Sigmoid colon (tissue), 6 donors: ENCODE measurements at regions not wholly inside any gene's neighbourhood (a gene's known extent, or its start where the extent isn't known, plus 50 kb on each side); places are given as distances from the start of the nearest gene placed in this dataset.

Source experiments
- DNase-seq: peaks from one replicate; pipeline ENCODE4 v3.0.0-alpha.2; 2019
- H3K27ac ChIP-seq, 4 donors: fragments of 200-600 bp; sonication (generic); one replicate each; pipeline ENCODE4 v1.5.1; 2016 to 2019; ENCODE audit warnings: mild to moderate bottlenecking in 1 of 4
- H3K27me3 ChIP-seq, 3 donors: fragments of 200-600 bp; sonication (generic); one replicate each; pipeline ENCODE4 v1.5.1; 2019; ENCODE audit warnings: mild to moderate bottlenecking in 1 of 3
- H3K36me3 ChIP-seq, 4 donors: fragments of 200-600 bp; sonication (generic); one replicate each; pipeline ENCODE4 v1.5.1; 2016 to 2019
- H3K4me1 ChIP-seq, 4 donors: fragments of 200-600 bp; sonication (generic); one replicate each; pipeline ENCODE4 v1.5.1; 2017 to 2019
- H3K4me3 ChIP-seq, 4 donors: fragments of 200-600 bp; sonication (generic); one replicate each; pipeline ENCODE4 v1.5.1; 2017 to 2019; ENCODE audit warnings: mild to moderate bottlenecking in 2 of 4, moderate library complexity in 1 of 4
- H3K9me3 ChIP-seq, 4 donors: fragments of 200-600 bp in 3 of 4; sonication (generic) in 3 of 4; one replicate each; pipeline versions ENCODE4 v1.5.1 to v1.6.1; 2013 to 2019
- CTCF ChIP-seq, 4 experiments: fragments of 450-650 bp in 3 of 4; fragments of 200-600 bp in 1 of 4; IDR thresholded peaks; one replicate each; pipeline ENCODE4 v1.5.1; 2016 to 2019; ENCODE audit warnings: antibody characterized with exemption in 4 of 4, mild to moderate bottlenecking in 3 of 4, moderate library complexity in 2 of 4
- EP300 ChIP-seq, 4 donors: sonication (generic); formaldehyde crosslinking; IDR thresholded peaks; one replicate each; pipeline ENCODE4 v1.6.1; 2017; ENCODE audit warnings: antibody characterized with exemption in 4 of 4
- POLR2A ChIP-seq, 2 donors: fragments of 450-650 bp; IDR thresholded peaks; one replicate each; pipeline ENCODE4 v1.6.1; 2016; ENCODE audit warnings: antibody characterized with exemption in 2 of 2, mild to moderate bottlenecking in 2 of 2, moderate library complexity in 2 of 2
- POLR2AphosphoS5 ChIP-seq, 4 donors: sonication (generic); formaldehyde crosslinking; IDR thresholded peaks; one replicate each; pipeline ENCODE4 v1.6.1; 2017; ENCODE audit warnings: antibody characterized with exemption in 4 of 4
- WGBS, 2 donors: extraction: QIAGEN DNeasy Blood & Tissue Kit; methylation state at CpG; one replicate each; pipeline ENCODE4 v1.1.7; 2013; 5-methylcytosine and 5-hydroxymethylcytosine counted together
- intact Hi-C: fragments of 100-400 bp; cut with DNase I; formaldehyde crosslinking; loops from one replicate; pipeline ENCODE4 v1.15.1; 2023
- donor health status: healthy with polysubstance abuse.
- donor health status: healthy.

- H3K27me3 ChIP-seq: no peaks in the 10 kb centered on the region
- peaks cover 0 to 35% (median 12%) of the 10 kb centered on the region in 4 donors for H3K4me1 ChIP-seq
- H3K27ac ChIP-seq: no peak overlapping the region
- DNase-seq: no peak
- H3K36me3 ChIP-seq: no peaks in the 10 kb centered on the region
- 60 to 68% methylated on average over 1 of the region's 1 CpG for WGBS, 2 donors
- no peaks in the 10 kb centered on the region for H3K9me3 ChIP-seq
- no peak overlapping the region for H3K4me3 ChIP-seq
- intact Hi-C loops: no loop called here
- TF ChIP-seq POLR2A (IDR thresholded peaks at IDR 0.05) (no peak), CTCF (IDR thresholded peaks at IDR 0.05) (no peak), EP300 (IDR thresholded peaks at IDR 0.05) (no peak), POLR2AphosphoS5 (IDR thresholded peaks at IDR 0.05) (no peak)
Observed at GRCh38 chr6:140047321-140047720, 672.9 kb upstream of the CITED2 start.

GRCh38 chr6:140046016-140046632, 671.7 kb upstream of the CITED2 start:
- intact Hi-C loops: no loop called here
- 92 to 97% methylated on average over 3 of the region's 3 CpGs for WGBS, 2 donors
- TF ChIP-seq POLR2A (IDR thresholded peaks at IDR 0.05) (no peak), CTCF (IDR thresholded peaks at IDR 0.05) (no peak), EP300 (IDR thresholded peaks at IDR 0.05) (no peak), POLR2AphosphoS5 (IDR thresholded peaks at IDR 0.05) (no peak)
- H3K27me3 ChIP-seq: no peaks in the 10 kb centered on the region
- DNase-seq: no peak
- H3K4me3 ChIP-seq: no peak overlapping the region
- no peaks in the 10 kb centered on the region for H3K9me3 ChIP-seq
- H3K4me1 ChIP-seq: peaks cover 0 to 23% (median 7%) of the 10 kb centered on the region in 4 donors
- no peaks in the 10 kb centered on the region for H3K36me3 ChIP-seq
- no peak overlapping the region for H3K27ac ChIP-seq

- H3K9me3 ChIP-seq: no peaks in the 10 kb centered on the region
- no peaks in the 10 kb centered on the region for H3K36me3 ChIP-seq
- no peak overlapping the region for H3K27ac ChIP-seq
- H3K4me3 ChIP-seq: no peak overlapping the region
- H3K4me1 ChIP-seq: peaks cover 0 to 21% (median 10%) of the 10 kb centered on the region in 4 donors
- intact Hi-C loops: no loop called here
- no peak for DNase-seq
- no peak for TF ChIP-seq POLR2A (IDR thresholded peaks at IDR 0.05)
- 89 to 90% methylated on average over 1 of the region's 1 CpG for WGBS, 2 donors
- H3K27me3 ChIP-seq: no peaks in the 10 kb centered on the region
Observed at GRCh38 chr6:140045116-140045515, 670.7 kb upstream of the CITED2 start.

- no peaks in the 10 kb centered on the region for H3K27me3 ChIP-seq
- 78 to 79% methylated on average over 1 of the region's 1 CpG for WGBS, 2 donors
- peaks cover 0 to 21% (median 10%) of the 10 kb centered on the region in 4 donors for H3K4me1 ChIP-seq
- no peaks in the 10 kb centered on the region for H3K36me3 ChIP-seq
- no peak overlapping the region for H3K4me3 ChIP-seq
- intact Hi-C loops: no loop called here
- no peak overlapping the region for H3K27ac ChIP-seq
- TF ChIP-seq CTCF (IDR thresholded peaks at IDR 0.05) (no peak), EP300 (IDR thresholded peaks at IDR 0.05) (no peak), POLR2AphosphoS5 (IDR thresholded peaks at IDR 0.05) (no peak), POLR2A (IDR thresholded peaks at IDR 0.05) (no peak)
- H3K9me3 ChIP-seq: no peaks in the 10 kb centered on the region
- no peak for DNase-seq
Observed at GRCh38 chr6:140044626-140045025, 670.2 kb upstream of the CITED2 start.

- Histone ChIP-seq H3K4me1 (peaks cover 0 to 20% (median 9%) of the 10 kb centered on the region in 4 donors), H3K36me3 (no peaks in the 10 kb centered on the region), H3K9me3 (no peaks in the 10 kb centered on the region), H3K27ac (no peak overlapping the region), H3K4me3 (no peak overlapping the region), H3K27me3 (no peaks in the 10 kb centered on the region)
- no peak for DNase-seq
- intact Hi-C loops: no loop called here
- 69 to 77% methylated on average over 2 of the region's 2 CpGs for WGBS, 2 donors
- TF ChIP-seq CTCF (IDR thresholded peaks at IDR 0.05): no peak
- no peak for TF ChIP-seq POLR2AphosphoS5 (IDR thresholded peaks at IDR 0.05)
- no peak for TF ChIP-seq EP300 (IDR thresholded peaks at IDR 0.05)
- TF ChIP-seq POLR2A (IDR thresholded peaks at IDR 0.05): no peak
Observed at GRCh38 chr6:140043762-140044378, 669.4 kb upstream of the CITED2 start.
